ENCODE measurements at regions not wholly inside any gene's neighbourhood (a gene's known extent, or its start where the extent isn't known, plus 50 kb on each side); places are given as distances from the start of the nearest gene placed in this dataset.
"Not testable (repeated sequence)": the region's sequence is repeated elsewhere in the genome, so short reads cannot be mapped to it uniquely, and the experiment has no call there.

DNA sequence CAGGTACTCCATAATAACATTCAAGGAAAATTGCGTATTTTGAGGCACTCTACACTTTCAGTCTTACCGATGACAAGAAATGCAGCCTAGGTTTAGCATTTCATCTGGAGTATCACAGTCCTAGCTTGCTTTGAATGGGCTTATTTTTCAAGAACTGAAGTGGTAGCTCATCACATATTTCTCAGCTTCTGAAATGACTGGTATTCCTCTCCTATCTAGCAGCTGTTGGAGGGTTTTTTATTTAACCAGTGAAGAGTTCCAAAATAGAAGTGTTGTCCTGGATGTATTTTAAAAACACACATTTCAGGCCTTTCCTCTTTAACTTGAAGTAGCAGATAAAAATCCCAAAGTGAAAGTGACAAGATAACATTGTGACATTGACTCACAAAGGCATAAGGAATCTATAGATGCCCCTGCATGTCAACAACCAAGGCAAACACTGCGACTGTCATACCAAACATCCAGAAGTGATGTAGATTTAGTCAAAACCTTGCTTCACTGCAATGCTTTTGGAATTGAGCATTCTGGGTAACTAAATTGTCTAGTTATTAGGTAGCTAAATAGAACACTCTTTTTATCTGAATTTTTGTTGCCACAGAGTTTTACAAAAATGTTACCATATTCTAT lies 182.2 kb upstream of the FBXO33 start:
- FAIRE-seq (no peak), DNase-seq (ENCODE audit: low spot score) (no peak)

DNA sequence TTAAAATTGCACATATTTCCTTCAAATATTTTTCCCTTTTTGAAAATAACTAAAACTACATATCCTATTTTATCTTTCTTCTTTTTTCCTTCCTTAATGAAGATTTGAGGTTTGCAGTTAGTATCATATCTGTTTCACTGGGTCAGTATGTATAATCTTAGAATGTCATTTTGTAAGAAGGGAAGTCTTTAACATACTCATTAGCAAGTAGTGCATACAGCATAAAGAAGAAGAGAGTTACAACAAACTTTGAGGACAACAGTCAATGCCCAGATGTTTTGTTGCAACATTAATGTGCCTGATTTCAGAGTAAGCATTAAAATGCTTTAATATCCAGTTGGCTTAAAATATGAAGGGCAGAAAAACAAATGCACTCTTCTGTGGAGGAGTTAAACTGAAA lies 176.9 kb upstream of the FBXO33 start:
- DNase-seq (ENCODE audit: low spot score), result no peak
- FAIRE-seq, result no peak

DNA sequence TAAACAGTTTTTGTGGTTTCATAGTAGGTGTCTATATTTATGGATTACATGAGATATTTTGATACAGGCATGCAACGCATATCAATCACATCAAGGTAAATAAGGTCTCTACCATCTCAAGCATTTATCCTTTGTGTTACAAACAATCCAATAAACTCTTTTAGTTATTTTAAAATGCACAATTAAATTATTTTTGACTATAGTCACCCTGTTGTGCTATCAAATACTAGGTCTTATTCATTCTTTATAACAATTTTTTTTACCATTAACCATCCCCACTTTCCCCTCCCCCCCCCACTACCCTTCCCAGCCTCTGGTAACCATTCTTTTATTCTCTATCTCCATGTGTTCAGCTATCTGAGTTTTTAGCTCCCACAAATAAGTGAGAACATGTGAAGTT lies 175.7 kb upstream of the FBXO33 start:
- FAIRE-seq (no peak), DNase-seq (ENCODE audit: low spot score) (no peak)

- FAIRE-seq (no peak), DNase-seq (ENCODE audit: low spot score) (no peak)
Measured at GRCh38 chr14:39603942-39604341, 171.7 kb upstream of the FBXO33 start.

DNA sequence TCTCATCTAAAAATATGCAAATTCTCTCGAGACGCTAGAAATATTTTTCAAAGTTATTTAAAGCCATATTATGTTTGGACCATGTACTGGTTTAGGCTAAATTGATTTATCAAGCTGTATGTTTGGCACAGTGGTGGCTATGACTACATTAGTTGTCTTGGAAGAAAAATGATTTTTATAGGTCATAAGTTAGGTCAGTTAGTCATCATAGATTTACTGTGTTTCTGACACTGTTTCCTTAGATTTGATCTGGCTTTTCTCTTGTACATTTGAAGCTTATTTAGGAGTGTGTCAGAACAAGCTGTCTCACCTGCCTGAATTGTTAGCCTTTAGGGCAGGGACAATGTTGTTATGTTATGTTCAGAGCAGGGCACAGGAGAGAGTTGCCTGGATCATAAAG lies 161.1 kb upstream of the FBXO33 start:
- no peak for FAIRE-seq
- no peak for DNase-seq (ENCODE audit: low spot score)

GRCh38 chr14:39592116-39592789 lies 160.0 kb upstream of the FBXO33 start:
- DNase-seq (ENCODE audit: low spot score), result no peak

DNA sequence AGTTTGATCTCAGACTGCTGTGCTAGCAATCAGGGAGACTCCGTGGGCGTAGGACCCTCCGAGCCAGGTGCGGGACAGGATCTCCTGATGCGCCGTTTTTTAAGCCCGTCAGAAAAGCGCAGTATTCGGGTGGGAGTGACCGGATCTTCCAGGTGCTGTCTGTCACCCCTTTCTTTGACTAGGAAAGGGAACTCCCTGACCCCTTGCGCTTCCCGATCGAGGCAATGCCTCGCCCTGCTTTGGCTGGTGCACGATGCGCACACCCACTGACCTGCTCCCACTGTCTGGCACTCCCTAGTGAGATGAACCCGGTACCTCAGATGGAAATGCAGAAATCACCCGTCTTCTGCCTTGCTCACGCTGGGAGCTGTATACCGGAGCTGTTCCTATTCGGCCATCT lies 157.6 kb upstream of the FBXO33 start:
- FAIRE-seq, result not testable (repeated sequence)

More at GRCh38 chr14:39592116-39592789, 160.0 kb upstream of the FBXO33 start:
- FAIRE-seq, result no peak

GRCh38 chr14:39582028-39582654 lies 149.9 kb upstream of the FBXO33 start:
- DNase-seq (ENCODE audit: low spot score) (no peak), FAIRE-seq (no peak)

More for the DNA sequence above, 157.6 kb upstream of the FBXO33 start:
- not testable (repeated sequence) for DNase-seq (ENCODE audit: low spot score)

DNA sequence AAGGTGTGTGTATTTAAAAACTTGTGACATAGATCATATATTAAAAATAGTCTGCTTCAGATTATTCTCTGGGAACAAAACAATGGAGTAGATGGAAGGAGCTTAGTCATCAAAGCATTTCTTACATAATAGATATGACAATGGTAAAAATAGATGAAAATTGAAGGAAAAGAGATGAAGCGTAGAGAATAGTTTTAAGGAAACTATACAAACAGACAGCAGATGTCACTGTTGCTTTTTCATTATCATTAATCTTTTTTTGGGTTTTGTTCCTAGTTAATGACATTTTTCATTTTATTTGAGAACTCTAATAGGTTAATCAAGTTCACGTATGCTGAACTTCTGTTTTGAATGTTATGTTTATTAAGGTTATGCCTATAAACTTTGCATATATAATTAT lies 149.2 kb upstream of the FBXO33 start:
- no peak for FAIRE-seq
- no peak for DNase-seq (ENCODE audit: low spot score)

DNA sequence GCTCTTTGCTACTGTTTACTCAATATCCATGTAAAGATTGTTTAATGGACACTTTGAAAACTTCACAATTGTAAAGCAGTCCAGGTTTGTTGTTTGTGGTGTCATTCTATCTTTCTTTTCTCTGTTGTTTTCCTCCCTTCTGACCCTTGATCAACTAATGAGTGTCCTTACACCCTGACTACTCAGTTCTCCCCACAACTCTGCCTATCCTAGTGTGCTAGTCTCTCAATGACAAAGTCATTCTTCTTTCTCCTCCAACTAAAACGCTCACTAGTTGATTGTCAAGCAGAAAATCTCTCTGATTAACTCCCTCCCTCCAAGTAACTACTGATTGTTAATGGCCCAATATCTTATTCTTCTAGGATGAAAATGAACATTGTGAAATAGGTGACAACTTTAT lies 148.5 kb upstream of the FBXO33 start:
- FAIRE-seq, result no peak
- DNase-seq (ENCODE audit: low spot score), result no peak

GRCh38 chr14:39576736-39577135 lies 144.5 kb upstream of the FBXO33 start:
- DNase-seq (ENCODE audit: low spot score) (no peak), FAIRE-seq (no peak)

- no peak for FAIRE-seq
- no peak for DNase-seq (ENCODE audit: low spot score)
Measured at GRCh38 chr14:39576258-39576657, 144.0 kb upstream of the FBXO33 start.

DNA sequence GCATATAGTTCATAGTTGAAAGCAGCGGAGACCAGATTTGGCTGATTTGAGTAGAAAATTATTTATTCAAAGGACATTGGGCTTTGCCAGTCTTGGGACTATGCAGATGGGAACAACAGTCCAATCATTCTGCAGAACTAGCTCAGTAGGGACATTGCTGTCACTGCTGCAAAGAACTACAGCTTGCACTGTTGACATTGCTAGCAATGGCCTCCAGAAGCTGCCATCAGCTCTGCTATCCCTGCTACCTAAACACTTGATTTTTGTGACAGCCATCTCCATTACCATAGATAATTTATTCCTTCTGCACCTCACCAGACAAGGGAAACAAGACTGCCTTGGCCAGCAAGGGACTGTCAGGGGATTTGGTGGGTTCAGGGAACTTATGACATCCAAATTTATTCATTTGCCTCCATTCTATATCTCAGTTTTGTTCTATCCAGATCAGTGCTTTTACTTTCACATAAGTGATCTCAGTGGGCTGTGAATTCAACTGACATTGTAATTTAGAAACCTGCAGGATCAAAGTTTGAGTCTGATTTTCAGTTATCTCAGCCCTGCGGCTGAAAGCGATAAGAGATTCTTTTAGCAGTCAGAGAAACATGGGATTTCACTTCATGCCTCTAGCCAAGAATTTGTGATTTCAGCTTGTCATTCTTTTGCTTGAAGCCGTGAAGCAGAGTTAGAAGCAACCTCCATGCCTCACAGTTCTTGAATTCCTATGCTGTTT lies 136.7 kb upstream of the FBXO33 start:
- no peak for FAIRE-seq
- no peak for DNase-seq (ENCODE audit: low spot score)

- DNase-seq (ENCODE audit: low spot score) (no peak), FAIRE-seq (no peak)
Measured at GRCh38 chr14:39566795-39567194, 134.6 kb upstream of the FBXO33 start.

GRCh38 chr14:39563361-39563760 lies 131.1 kb upstream of the FBXO33 start:
- no peak for DNase-seq (ENCODE audit: low spot score)
- FAIRE-seq, result no peak

DNA sequence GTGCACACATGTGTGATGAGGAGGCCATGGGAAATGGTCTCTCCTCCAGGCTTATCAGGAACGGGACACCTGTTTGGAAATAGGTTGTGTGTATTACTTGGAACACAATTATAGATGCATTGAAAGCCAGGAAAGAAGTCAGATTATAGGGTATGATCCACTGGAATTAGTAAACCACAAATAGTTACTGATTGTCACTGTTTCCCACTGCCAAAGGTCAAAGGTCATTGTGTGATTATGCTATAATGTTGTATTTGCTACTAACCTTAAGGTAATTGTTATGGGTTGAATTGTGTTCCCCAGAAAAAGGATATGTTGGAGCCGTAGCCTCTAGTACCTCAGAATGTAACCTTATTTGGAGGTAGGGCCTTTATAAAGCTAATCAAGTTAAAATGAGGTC lies 129.9 kb upstream of the FBXO33 start:
- DNase-seq (ENCODE audit: low spot score) (no peak), FAIRE-seq (no peak)

DNA sequence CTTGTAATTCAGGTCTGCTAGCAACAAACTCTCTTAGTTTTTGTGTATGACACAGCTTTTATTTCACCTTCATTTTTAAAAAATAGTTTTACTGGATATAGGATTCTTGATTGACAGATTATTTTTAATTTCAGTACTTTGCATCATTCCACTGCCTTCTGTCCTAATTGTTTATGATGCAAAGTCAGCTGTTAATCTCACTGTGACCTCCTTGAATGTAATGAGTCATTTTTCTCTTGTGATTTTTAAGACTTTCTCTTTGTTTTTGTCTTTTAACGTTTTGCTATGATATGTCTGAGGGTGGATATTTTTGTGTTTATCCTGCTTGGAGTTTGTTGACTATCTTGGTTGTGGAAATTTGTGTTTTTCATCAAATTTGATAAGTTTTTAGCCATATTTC lies 126.3 kb upstream of the FBXO33 start:
- DNase-seq (ENCODE audit: low spot score) (no peak), FAIRE-seq (no peak)

GRCh38 chr14:39555749-39556148 lies 123.5 kb upstream of the FBXO33 start:
- FAIRE-seq (no peak), DNase-seq (ENCODE audit: low spot score) (no peak)

- no peak for FAIRE-seq
Measured at GRCh38 chr14:39554576-39554975, 122.3 kb upstream of the FBXO33 start.

DNA sequence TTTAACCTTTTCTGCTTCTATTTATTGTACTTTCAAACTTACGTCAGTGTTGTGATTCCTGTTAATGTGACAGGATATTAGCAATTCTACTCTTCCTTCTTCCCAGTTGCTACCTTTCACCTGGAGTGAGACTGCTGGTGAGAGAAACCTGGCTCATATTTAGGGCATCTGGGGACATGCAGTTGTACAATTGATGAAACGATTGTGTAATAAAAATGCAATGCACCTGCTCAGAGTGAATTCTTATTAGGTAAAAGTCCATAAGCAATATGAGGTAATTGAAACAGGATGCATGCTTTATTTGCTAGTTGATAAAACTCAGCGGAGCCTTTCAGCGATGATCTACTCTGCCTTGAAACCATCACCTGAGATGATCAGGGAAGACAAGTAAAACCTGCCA lies 116.1 kb upstream of the FBXO33 start:
- DNase-seq (ENCODE audit: low spot score), result no peak
- FAIRE-seq, result no peak

More at GRCh38 chr14:39554576-39554975, 122.3 kb upstream of the FBXO33 start:
- DNase-seq (ENCODE audit: low spot score), result no peak

- DNase-seq (ENCODE audit: low spot score), result no peak
- no peak for FAIRE-seq
Measured at GRCh38 chr14:39547845-39548244, 115.6 kb upstream of the FBXO33 start.

DNA sequence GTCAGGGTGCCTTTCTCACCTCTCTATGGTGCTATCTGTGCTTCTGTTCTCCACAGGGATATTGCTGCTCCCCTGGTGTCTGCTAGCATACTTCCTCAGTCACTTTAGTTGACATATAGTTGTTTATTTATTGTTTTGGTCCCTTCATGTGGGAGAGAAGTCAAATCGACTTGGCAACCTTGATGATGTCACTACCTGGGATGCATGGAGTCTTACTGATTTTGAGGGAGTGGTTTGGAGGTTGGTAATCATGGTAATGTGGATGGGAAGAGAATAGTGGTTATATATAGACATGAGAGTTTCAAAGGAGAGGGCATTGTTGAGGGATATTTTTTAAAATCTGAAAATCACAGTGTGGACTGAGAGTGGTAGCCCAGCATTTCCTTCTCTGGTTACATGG lies 73.6 kb upstream of the FBXO33 start:
- FAIRE-seq (no peak), DNase-seq (ENCODE audit: low spot score) (no peak)

Data from RCC 7860 (cell line).